Right forelimb (tissue), 1 donor: ENCODE measurements at regions not wholly inside any gene's neighbourhood (a gene's known extent, or its start where the extent isn't known, plus 50 kb on each side); places are given as distances from the start of the nearest gene placed in this dataset.

Experiments
- DNase-seq: peaks from one replicate; pipeline ENCODE4 v3.0.0-alpha.2; 2018

- peak; percentile 88 for DNase-seq
Measured at GRCh38 chr17:79393358-79394052, 217.3 kb downstream of the RBFOX3 start.

DNA sequence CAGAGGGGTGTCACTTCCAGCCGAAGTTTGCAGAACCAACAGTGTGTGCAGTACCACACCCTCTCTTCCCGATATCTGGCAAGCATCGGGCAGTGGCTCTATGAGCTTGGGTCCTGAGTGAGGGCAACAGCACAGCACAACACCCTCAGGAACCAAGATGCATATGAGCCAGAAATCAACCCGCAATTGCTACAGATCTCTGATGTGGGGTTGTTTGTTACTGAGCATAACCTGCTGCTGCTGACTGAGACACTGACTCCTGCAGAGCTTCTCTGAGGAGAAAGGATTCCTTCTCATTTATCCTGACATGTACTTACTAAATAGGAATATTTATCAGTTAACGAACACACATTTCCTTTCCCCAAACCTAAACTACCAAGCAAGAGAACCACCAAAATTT, 218.3 kb downstream of the RBFOX3 start:
- DNase-seq = no peak

DNA sequence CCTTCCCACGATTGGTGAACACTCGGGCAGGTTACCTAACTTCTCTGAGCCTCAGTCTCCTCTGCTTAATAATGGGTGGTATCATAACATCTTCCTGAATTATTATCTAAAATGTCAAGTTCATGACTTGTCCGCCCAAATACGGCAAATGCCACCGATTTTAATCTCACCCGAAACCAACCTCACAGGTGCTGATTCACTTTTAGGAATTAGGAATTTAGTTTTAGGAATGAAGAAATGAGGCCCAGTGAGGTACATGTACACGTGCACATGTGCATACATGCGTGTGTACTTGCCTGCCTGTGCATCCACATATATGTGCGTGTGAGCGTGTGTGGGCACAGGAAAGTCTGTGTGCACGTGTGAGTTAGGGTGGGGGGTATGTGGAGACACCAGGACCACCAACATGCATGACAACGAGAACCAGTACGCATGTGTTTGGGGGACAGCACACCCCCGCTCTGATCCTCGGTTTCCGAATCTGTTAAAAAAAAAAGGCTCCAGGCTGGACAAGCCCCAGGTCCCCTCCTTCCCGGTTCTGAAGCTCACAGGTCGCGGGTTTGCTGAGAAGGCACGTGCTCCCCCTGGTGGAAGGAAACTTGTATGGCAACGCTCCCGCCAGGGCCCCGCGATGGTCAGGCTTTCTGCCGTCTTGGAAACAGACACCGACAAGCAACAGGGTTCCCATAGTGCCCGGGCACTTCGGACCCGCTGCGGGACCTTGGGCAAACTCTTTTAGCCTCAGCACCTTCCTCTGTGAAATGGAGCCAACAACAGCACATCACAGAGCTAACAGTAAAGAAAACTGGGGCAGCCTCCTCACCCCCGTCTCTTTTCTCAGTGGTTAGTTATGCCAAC, 219.2 kb downstream of the RBFOX3 start:
- DNase-seq = peak; percentile 86

DNA sequence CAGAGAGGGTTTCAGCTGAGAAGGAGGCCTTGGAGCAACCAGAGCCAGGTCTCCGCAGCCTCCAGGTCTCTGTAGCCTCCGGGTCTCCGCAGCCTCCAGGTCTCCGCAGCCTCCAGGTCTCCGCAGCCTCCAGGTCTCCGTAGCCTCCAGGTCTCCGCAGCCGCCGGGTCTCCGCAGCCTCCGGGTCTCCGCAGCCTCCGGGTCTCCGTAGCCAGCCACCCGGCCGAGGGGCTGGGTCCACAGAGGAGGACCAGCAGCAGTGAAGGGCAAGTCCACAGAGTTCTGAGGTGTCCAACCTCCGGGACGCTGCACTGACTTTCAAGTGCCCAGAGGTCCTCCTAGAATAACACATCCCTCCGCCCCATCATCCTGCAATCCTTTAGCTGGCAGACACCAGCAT, 221.0 kb downstream of the RBFOX3 start:
- DNase-seq = no peak

GRCh38 chr17:79388556-79389295, 222.1 kb downstream of the RBFOX3 start:
- peak; percentile 78 for DNase-seq

DNA sequence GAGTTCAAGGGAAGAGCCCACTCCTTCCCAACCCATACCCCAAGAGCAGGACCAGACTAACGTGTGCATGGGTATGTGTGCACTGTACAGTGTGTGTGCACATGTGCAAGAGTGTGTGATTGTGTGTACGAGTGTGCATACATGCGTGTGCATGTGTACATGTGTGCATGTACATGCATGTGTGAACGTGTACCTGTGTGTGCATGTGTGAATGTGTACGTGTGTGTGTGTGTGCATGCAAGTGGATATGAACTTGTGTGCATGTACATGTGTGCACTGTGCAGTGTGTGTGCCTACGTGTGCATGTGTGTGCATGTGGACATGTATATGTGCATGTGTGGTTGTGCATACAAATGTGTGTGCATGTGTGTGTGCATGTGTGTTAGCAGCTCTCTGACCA, 223.1 kb downstream of the RBFOX3 start:
- no peak for DNase-seq

- no peak for DNase-seq
Measured at GRCh38 chr17:79385962-79386563, 224.8 kb downstream of the RBFOX3 start.

DNA sequence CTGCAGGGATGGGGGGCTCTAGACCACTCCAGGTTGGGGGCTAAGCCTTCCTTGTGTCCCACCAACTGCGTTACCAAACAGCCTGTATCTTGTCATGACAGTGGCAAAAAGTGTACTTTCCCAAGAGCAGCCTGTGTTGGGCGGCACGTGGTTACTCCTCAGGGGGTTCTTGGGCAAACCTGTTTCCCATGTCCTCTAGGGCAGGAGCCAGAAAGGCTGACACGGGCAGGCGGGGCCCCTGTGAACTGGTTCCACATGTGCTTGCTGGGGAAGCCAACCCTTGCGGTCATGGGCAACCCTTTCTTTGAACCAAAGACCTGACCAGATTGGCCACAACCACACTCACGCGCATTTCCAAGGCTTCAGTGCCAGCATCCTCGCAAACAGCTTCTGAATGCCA, 228.5 kb downstream of the RBFOX3 start:
- no peak for DNase-seq

DNA sequence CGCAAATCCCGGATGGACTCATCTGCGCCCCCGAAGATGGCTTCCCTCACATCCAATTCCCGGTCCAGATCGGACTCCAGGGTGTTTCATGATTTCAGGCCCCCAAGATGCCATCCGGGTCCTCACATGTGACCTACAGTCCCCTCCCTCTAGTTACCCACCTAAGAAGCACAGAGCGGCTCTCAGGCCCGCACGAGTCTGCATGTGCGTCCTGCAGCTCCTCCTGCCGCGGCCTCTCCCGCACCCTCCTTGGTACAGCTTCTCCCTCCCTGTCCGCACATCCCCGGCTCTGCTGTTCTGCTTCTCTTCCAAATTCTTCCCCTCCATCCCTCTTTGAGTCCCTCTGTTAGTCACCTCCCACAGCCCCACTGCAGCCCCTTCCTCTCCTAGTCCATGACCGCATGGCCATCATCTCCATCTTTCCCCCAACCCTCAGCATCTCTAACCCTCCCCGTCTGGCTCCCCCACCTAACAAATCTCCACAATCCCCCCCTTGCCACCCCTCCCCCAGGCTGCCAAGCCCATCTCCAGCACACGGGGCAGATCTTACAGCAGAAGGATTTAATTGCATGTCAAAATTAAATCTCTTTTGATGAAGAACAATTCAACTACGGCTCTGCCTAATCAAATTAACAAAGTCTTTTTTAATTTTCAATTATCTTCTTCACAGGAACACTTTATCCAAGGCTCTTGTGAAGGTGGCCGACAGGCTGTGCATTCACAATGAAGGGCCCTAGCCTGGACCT, 231.0 kb downstream of the RBFOX3 start:
- no peak for DNase-seq

DNA sequence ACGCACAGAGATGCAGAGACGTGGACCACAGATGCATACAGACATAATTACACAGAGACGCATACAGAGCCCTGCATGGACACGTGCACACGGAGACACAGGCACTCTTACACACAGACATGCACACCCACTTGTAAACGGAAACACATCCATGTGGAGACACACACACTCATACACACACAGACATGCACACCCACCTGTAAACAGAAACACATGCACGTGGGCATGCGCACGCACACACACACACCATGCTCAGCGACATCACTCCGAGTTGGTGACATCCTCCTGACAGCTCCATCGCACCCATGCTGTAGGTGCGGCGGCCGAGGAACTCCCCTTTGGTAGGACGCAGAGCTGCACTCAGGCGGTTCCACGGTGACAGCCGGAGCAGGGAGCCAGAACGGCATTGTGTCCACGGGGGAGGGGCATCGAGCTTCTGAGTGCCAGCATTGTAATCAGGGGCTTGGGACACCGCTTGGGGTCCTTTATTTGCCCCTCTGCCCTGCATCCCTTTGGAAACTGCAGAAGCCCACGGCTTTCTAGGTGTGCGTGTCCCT, 233.5 kb downstream of the RBFOX3 start:
- no peak for DNase-seq

- no peak for DNase-seq
Measured at GRCh38 chr17:79374807-79375206, 236.0 kb downstream of the RBFOX3 start.

DNA sequence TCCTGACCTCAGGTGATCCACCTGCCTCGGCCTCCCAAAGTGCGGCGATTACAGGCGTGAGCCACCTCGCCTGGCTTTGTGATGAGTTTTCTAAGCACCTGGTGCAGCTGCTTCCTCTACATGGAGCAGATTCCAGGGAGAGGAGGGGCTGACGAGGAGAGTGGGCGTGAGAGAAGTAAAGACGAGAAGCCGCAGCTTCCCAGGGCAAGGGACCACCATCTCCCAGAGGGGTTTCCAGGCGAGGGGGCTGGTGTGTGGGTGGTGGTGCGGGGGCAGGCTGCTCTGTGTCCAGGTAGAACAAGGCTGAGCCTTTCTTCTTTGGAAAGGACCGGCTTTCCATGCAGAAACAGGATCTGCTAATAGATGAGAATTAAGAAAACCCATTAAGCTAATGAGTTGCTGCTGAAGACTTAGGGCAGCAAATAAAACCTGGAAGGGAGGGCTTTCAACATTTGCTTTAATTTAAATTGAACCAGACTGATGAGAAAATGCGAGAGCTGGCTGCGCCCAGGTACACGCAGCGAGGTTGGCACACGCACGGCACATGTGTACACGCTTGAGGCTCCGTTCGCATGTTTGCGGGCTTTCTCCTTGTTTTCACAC, 236.7 kb downstream of the RBFOX3 start:
- no peak for DNase-seq

DNA sequence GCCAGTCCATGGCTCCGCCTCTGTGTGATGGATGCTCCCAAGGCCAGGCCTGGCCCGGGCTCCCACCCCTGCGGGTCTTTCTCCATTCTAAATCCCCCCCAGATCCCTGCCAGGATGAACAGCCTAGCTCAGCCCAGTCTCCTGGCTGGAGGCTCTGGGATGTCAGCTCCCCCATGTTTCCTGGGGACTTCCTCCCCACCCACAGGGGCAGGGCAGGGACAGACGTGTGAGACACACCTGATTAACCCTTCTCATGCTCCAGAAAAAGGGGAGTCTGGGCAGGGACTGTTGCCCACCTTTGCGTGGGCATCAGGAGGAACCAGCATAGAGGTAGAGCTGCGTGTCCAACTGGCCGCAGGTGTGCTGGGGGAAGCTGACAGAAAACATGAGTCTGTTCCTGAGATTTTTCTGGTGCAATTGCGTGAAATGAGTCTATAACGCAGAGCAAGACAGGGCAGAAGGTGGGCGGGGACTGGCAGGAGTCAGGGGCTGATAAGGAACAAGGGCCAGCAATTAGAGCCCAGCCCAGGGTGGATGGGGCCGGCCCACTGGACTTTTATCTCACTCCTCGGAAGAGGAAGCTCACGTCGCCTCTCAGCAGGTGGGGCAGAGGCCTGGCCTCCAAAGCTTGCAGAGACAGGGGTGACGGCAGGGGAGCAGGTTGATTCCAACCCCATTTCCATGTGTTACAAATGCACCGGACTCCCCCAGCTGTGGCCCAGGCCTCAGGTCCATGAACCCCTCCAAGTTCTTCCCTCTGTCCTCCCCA, 238.2 kb downstream of the RBFOX3 start:
- DNase-seq = no peak

- DNase-seq = no peak
Measured at GRCh38 chr17:79371984-79372383, 238.9 kb downstream of the RBFOX3 start.

DNA sequence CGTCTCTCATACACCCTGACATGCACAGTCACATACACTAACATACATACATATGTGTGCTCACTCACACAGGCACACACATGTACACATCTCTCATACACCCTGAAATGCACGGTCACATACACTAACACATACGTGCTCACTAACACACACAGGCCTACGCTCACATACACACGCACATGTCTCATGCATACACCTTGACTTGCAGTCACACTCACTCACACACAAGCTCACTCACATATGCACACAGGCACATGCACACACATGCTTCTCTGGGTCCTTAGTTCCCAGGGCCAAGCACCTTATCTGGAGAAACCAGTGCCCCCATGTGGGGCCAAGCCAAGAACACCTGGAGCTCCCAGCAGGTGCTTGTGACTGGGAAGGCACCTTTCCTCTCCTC, 240.3 kb downstream of the RBFOX3 start:
- DNase-seq = no peak

DNA sequence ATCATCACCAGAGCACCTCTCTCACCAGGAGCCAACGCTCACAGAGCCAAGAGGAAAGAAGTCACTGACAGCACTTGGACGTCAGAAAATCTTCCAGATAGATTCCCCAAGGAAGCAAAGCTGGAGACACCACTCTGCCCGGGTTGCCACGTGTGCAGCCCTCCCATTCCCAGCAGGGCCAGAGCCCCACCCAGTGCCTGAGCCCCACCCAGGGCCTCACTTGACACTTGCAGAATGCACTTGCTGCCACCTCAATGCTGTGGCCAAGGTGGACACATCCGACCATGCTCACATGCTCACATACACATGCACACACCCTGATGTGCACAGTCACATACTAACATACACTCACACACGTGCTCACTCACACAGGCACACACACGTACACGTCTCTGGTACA, 240.7 kb downstream of the RBFOX3 start:
- DNase-seq = no peak

DNA sequence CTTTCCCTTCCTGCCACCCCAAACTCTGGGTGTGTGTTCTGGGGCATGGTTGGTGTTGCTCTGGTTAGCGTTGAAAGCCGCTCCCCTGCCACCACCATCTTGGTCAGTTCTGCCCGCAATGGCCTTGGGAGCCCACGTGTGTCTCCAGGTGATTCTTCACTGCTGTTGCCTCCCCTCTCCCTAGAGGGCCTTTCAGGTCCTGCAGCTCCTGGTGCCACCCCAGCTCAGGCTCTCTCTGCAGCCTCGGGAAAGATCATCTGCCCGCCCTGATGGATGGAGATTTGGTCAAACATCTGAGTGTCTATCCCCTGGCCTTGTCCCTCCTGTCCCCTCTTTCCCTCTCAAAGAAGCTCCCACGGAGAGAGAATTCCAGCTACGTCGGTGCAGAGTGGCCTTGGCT, 241.3 kb downstream of the RBFOX3 start:
- DNase-seq = no peak

DNA sequence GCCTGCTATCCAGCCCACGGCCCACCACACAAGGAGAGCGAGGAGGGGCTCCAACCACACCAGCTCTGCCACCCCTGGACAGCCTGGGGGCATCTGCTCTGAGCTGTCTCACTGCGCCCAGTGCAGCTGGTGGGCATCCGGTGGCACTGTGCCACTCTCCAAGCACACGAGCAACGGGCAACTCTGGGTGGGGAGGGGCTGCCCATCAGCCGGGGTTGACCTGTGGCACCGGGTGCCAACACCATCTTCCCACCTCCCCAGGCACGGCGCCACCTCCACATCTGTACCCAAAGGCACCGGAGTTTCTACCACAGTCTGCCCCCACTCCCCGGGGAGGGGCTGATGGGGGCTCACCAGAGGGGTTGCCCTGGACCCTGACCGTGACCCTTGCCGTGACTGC, 241.8 kb downstream of the RBFOX3 start:
- DNase-seq = no peak

- DNase-seq = no peak
Measured at GRCh38 chr17:79368521-79368920, 242.3 kb downstream of the RBFOX3 start.

DNA sequence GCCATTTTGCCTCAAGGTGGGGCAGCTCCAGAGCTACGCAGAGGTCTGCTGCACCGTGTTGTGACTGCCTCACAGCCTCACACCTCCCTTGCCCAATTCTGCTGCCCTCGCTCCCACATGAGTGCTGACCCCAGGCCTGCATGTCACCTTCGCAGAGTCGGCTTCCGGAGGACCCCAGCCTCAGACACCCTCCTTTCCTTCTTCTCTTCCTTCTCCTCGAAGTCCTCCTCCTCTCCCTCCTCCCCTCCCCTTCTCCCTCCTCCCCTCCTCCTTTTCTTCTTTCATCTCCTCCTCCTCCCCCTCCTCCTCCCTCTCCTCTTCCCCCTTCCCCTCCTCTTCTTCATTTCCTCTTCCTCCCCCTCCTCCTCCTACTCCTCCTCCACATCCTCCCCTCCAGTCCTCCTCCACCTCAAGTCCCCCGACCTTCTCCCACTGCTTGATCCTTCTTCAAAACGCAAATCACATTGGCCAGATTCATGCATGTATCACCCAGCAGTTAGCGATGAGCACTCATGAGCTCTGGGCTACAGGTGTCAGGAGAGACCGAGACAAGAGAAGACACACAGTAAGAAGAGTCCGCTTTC, 243.8 kb downstream of the RBFOX3 start:
- DNase-seq = no peak
